ENCODE measurements at regions not wholly inside any gene's neighbourhood (a gene's known extent, or its start where the extent isn't known, plus 50 kb on each side); places are given as distances from the start of the nearest gene placed in this dataset.

- Histone ChIP-seq H3K27ac (no peak overlapping the region), H3K36me3 (no peaks in the 10 kb centered on the region), H3K4me1 (no peaks in the 10 kb centered on the region), H3K27me3 (no peaks in the 10 kb centered on the region), H3K9me3 (peaks cover 0 to 8% of the 10 kb centered on the region in 2 donors), H3K4me3 (no peak overlapping the region)
- no peak for TF ChIP-seq CTCF (IDR thresholded peaks at IDR 0.05)
- no peak for DNase-seq (ENCODE audit: low spot score)
Measured at GRCh38 chr5:7995688-7996294, 126.8 kb downstream of the MTRR start.

GRCh38 chr5:8005416-8005815 lies 136.5 kb downstream of the MTRR start:
- H3K27ac ChIP-seq: no peak overlapping the region
- no peak overlapping the region for H3K4me3 ChIP-seq
- H3K9me3 ChIP-seq: peaks cover 0 to 8% of the 10 kb centered on the region in 2 donors
- TF ChIP-seq CTCF (IDR thresholded peaks at IDR 0.05): no peak
- DNase-seq (ENCODE audit: low spot score): no peak
- H3K4me1 ChIP-seq: no peaks in the 10 kb centered on the region
- H3K36me3 ChIP-seq: no peaks in the 10 kb centered on the region
- no peaks in the 10 kb centered on the region for H3K27me3 ChIP-seq

GRCh38 chr5:8012131-8012977 lies 143.4 kb downstream of the MTRR start:
- TF ChIP-seq CTCF (IDR thresholded peaks at IDR 0.05): no peak
- Histone ChIP-seq H3K9me3 (peaks cover 0 to 4% of the 10 kb centered on the region in 2 donors), H3K27ac (no peak overlapping the region), H3K4me3 (no peak overlapping the region), H3K36me3 (no peaks in the 10 kb centered on the region), H3K4me1 (no peaks in the 10 kb centered on the region), H3K27me3 (no peaks in the 10 kb centered on the region)
- DNase-seq (ENCODE audit: low spot score): no peak

GRCh38 chr5:8013948-8014710 lies 145.2 kb downstream of the MTRR start:
- DNase-seq (ENCODE audit: low spot score): no peak
- Histone ChIP-seq H3K4me3 (no peak overlapping the region), H3K27me3 (no peaks in the 10 kb centered on the region), H3K9me3 (no peaks in the 10 kb centered on the region), H3K4me1 (no peaks in the 10 kb centered on the region), H3K27ac (no peak overlapping the region), H3K36me3 (no peaks in the 10 kb centered on the region)
- no peak for TF ChIP-seq CTCF (IDR thresholded peaks at IDR 0.05)

GRCh38 chr5:8019719-8020218 lies 150.8 kb downstream of the MTRR start:
- H3K9me3 ChIP-seq: no peaks in the 10 kb centered on the region
- H3K4me1 ChIP-seq: no peaks in the 10 kb centered on the region
- no peak overlapping the region for H3K27ac ChIP-seq
- no peaks in the 10 kb centered on the region for H3K27me3 ChIP-seq
- H3K36me3 ChIP-seq: no peaks in the 10 kb centered on the region
- DNase-seq (ENCODE audit: low spot score): no peak
- H3K4me3 ChIP-seq: no peak overlapping the region
- no peak for TF ChIP-seq CTCF (IDR thresholded peaks at IDR 0.05)
